ENCODE measurements at regions not wholly inside any gene's neighbourhood (a gene's known extent, or its start where the extent isn't known, plus 50 kb on each side); places are given as distances from the start of the nearest gene placed in this dataset.
"Not testable (repeated sequence)": the region's sequence is repeated elsewhere in the genome, so short reads cannot be mapped to it uniquely, and the experiment has no call there.

DNA sequence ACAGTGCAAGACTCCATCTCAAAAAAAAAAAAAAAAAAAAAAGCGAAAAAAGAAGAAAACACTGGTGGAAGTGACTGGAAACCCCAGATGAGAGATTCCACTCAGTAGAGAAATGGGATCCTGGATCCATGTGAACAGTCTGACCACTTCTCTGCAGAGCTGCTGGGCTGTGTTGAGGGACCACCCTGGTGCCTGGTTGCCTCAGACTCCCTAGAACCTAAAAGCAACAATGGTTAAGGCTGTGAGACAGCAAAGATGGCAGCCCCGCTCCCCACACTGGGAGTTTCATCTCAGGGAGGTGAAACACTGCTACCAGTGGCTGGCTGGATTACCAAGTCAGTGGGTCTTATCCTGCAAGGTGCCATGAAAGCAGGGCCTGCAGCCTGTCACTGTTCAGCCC, 152.8 kb upstream of the ARSJ start:
- Histone ChIP-seq H3K27me3 (ENCODE audit: control insufficient read depth, insufficient read depth, low read length) (no peaks in the 10 kb centered on the region), H3K9ac (ENCODE audit: low read depth, low read length) (no peak overlapping the region), H3K4me1 (ENCODE audit: control insufficient read depth, insufficient read depth, low read length) (peaks cover 8% of the 10 kb centered on the region), H3K4me3 (ENCODE audit: low read depth, low read length) (no peak overlapping the region), H3K27ac (ENCODE audit: low read depth, low read length) (no peak overlapping the region), H3K9me3 (ENCODE audit: control insufficient read depth, insufficient read depth, low read length) (no peaks in the 10 kb centered on the region), H3K36me3 (ENCODE audit: control insufficient read depth, insufficient read depth, low read length) (no peaks in the 10 kb centered on the region)

DNA sequence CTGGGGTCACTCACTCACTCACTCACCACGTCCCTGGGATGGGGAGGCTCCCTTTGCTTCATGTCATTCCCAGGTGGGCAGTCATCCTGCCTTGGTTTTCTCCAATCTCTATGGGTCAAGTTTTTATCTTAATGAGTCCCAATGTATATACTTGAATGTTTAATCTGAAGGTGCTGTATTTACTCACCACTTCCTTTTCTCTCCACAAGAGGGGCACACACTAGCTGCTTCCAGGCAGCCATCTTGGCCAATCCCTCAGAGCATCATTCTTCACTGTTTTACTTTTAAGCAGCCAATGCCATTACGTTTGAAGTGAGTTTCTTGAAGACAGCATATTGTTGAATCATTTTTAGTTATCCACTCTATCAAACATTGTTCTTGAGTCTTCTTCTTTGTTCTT, 153.4 kb upstream of the ARSJ start:
- no peak overlapping the region for H3K27ac ChIP-seq (ENCODE audit: low read depth, low read length)
- no peak overlapping the region for H3K9ac ChIP-seq (ENCODE audit: low read depth, low read length)
- H3K9me3 ChIP-seq (ENCODE audit: control insufficient read depth, insufficient read depth, low read length), result no peaks in the 10 kb centered on the region
- H3K27me3 ChIP-seq (ENCODE audit: control insufficient read depth, insufficient read depth, low read length), result no peaks in the 10 kb centered on the region
- H3K36me3 ChIP-seq (ENCODE audit: control insufficient read depth, insufficient read depth, low read length), result no peaks in the 10 kb centered on the region
- H3K4me1 ChIP-seq (ENCODE audit: control insufficient read depth, insufficient read depth, low read length), result peaks cover 8% of the 10 kb centered on the region
- H3K4me3 ChIP-seq (ENCODE audit: low read depth, low read length), result no peak overlapping the region

DNA sequence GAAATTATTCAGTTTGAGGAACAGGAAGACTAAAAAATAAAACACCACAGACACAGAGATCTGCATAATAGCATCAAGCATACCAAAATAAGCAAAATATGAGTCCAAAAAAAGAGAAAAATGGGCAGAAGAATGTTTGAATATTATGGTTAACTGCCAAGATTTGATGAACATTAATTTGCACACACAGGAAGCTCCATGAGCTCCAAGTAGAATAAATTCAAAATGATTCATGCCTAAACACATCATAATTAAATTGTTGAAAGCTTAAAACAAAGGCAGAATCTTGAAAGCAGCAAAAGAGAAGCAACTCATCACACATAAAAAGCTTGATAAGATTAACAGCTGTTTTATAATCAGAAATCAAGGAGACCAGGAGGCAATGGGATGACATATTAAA, 156.6 kb upstream of the ARSJ start:
- no peaks in the 10 kb centered on the region for H3K9me3 ChIP-seq (ENCODE audit: control insufficient read depth, insufficient read depth, low read length)
- peaks cover 8% of the 10 kb centered on the region for H3K4me1 ChIP-seq (ENCODE audit: control insufficient read depth, insufficient read depth, low read length)
- H3K36me3 ChIP-seq (ENCODE audit: control insufficient read depth, insufficient read depth, low read length), result no peaks in the 10 kb centered on the region
- H3K27me3 ChIP-seq (ENCODE audit: control insufficient read depth, insufficient read depth, low read length), result no peaks in the 10 kb centered on the region
- H3K27ac ChIP-seq (ENCODE audit: low read depth, low read length), result no peak overlapping the region
- H3K4me3 ChIP-seq (ENCODE audit: low read depth, low read length), result no peak overlapping the region
- H3K9ac ChIP-seq (ENCODE audit: low read depth, low read length), result no peak overlapping the region

DNA sequence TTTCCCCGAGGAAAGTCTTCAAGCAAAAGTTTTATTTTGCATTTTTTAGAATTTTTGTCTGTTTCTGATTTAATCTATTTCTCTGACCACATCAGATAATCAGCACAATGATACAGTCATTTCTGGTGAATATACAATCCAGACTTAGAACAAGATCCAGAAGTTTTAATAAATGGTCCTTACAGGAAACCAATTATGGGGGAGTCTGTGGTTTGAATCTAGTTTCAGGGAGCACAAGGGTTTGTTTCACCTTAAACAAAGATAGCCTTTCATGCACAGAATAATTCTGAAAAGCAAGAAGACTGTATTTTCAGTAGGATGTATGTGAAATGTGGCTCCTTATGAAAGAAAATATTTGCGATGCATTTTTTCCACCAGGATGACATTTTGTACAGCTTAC, 158.5 kb upstream of the ARSJ start:
- H3K27me3 ChIP-seq (ENCODE audit: control insufficient read depth, insufficient read depth, low read length), result no peaks in the 10 kb centered on the region
- no peak overlapping the region for H3K4me3 ChIP-seq (ENCODE audit: low read depth, low read length)
- H3K9me3 ChIP-seq (ENCODE audit: control insufficient read depth, insufficient read depth, low read length), result no peaks in the 10 kb centered on the region
- H3K9ac ChIP-seq (ENCODE audit: low read depth, low read length), result no peak overlapping the region
- H3K4me1 ChIP-seq (ENCODE audit: control insufficient read depth, insufficient read depth, low read length), result peaks cover 8% of the 10 kb centered on the region
- no peak overlapping the region for H3K27ac ChIP-seq (ENCODE audit: low read depth, low read length)
- no peaks in the 10 kb centered on the region for H3K36me3 ChIP-seq (ENCODE audit: control insufficient read depth, insufficient read depth, low read length)

DNA sequence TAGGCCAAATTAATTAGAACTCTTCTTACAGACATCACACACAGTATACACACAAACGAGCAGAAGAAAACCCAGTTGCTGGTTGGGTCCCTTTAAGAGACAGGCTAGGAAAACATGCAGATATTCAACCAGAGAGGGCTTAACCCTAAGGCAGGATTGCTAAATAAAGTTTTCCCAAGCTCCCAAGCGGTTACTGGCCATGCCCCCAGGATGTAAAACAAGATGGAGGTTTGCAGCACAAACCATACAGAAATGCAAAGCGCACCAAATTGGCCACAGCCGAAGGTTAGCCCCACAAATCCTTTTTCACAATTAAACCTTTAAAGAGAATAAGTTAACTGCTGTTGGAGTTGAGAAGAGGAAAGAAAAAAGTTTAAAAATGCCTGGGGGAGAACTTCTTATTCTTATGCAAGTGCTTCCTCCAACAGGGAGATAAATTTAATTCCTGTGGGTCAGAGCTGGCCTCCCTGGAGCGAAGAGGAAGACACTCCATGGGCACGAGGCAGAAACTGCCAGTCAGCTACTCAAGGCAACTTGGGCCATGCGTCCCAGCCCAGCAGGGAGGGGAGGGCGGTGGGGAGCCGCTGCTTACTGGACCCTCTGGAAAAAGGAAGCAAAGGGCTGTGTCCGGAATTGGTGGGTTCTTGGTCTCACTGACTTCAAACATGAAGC, 167.6 kb upstream of the ARSJ start:
- H3K27me3 ChIP-seq (ENCODE audit: control insufficient read depth, insufficient read depth, low read length), result no peaks in the 10 kb centered on the region
- H3K36me3 ChIP-seq (ENCODE audit: control insufficient read depth, insufficient read depth, low read length), result no peaks in the 10 kb centered on the region
- no peak overlapping the region for H3K9ac ChIP-seq (ENCODE audit: low read depth, low read length)

DNA sequence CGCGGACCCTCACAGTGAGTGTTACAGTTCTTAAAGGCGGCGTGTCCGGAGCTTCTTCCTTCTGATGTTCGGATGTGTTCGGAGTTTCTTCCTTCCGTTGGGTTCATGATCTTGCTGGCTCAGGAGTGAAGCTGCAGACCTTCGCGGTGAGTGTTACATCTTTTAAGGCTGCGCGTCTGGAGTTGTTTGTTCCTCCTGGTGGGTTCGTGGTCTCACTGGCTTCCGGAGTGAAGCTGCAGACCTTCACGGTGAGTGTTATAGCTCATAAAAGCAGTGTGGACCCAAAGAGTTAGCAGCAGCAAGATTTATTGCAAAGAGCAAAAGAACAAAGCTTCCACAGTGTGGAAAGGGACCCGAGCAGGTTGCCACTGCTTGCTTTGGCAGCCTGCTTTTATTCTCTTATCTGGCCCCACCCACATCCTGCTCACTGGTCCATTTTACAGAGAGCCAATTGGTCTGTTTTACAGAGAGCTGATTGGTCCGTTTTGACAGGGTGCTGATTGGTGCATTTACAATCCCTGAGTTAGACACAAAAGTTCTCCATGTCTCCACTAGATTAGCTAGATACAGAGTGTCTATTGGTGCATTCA, 168.3 kb upstream of the ARSJ start:
- H3K27me3 ChIP-seq (ENCODE audit: control insufficient read depth, insufficient read depth, low read length); H3K4me3 ChIP-seq (ENCODE audit: low read depth, low read length); H3K36me3 ChIP-seq (ENCODE audit: control insufficient read depth, insufficient read depth, low read length); H3K9ac ChIP-seq (ENCODE audit: low read depth, low read length); H3K27ac ChIP-seq (ENCODE audit: low read depth, low read length); H3K9me3 ChIP-seq (ENCODE audit: control insufficient read depth, insufficient read depth, low read length); H3K4me1 ChIP-seq (ENCODE audit: control insufficient read depth, insufficient read depth, low read length): not testable (repeated sequence)

More for the DNA sequence above, 167.6 kb upstream of the ARSJ start:
- no peak overlapping the region for H3K27ac ChIP-seq (ENCODE audit: low read depth, low read length)
- H3K4me3 ChIP-seq (ENCODE audit: low read depth, low read length), result no peak overlapping the region
- no peaks in the 10 kb centered on the region for H3K4me1 ChIP-seq (ENCODE audit: control insufficient read depth, insufficient read depth, low read length)
- H3K9me3 ChIP-seq (ENCODE audit: control insufficient read depth, insufficient read depth, low read length), result no peaks in the 10 kb centered on the region

DNA sequence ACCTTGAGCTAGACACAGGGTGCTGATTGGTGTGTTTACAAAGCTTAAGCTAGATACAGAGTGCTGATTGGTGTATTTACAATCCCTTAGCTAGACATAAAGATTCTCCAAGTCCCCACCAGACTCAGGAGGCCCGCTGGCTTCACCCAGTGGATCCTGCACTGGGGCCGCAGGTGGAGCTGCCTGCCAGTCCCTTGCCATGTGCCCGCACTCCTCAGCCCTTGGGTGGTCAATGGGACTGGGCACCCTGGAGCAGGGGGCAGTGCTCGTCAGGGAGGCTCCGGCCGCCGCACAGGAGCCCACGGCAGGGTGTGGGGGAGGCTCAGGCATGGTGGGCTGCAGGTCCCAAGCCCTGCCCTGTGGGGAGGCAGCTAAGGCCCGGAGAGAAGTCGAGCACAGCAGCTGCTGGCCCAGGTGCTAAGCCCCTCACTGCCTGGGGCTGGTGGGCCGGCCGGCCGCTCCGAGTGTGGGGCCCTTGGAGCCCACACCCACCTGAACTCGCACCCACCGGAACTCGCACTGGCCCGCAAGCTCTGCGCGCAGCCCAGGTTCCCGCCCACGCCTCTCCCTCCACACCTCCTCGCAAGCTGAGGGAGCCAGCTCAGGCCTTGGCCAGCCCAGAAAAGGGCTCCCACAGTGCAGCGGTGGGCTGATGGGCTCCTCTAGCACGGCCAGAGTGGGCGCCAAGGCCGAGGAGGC, 169.1 kb upstream of the ARSJ start:
- H3K27ac ChIP-seq (ENCODE audit: low read depth, low read length); H3K4me3 ChIP-seq (ENCODE audit: low read depth, low read length); H3K9ac ChIP-seq (ENCODE audit: low read depth, low read length); H3K36me3 ChIP-seq (ENCODE audit: control insufficient read depth, insufficient read depth, low read length); H3K4me1 ChIP-seq (ENCODE audit: control insufficient read depth, insufficient read depth, low read length); H3K9me3 ChIP-seq (ENCODE audit: control insufficient read depth, insufficient read depth, low read length); H3K27me3 ChIP-seq (ENCODE audit: control insufficient read depth, insufficient read depth, low read length): not testable (repeated sequence)

DNA sequence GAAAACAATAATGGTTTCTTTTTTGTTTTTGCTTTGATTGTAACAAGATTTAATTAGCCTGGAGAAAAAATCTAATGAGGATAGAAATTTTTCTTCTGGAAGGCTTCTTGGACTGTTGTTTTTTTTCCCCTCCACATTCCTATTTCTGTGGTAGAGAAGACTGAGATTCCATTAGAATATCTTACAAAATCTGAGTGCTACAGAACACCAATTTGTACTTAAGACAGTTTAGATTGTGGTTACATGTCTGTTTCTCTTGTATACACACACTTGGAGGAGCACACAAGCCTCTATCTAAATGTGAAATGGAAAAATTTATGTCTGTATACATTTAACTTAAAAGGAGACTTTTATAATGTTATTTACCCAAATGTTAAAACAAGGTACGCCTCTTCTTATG, 176.9 kb upstream of the ARSJ start:
- H3K4me1 ChIP-seq (ENCODE audit: control insufficient read depth, insufficient read depth, low read length), result 0 out of 2 replicates have a peak, but pooled peaks cover 5% of the 10 kb centered on the region
- no peaks in the 10 kb centered on the region for H3K9me3 ChIP-seq (ENCODE audit: control insufficient read depth, insufficient read depth, low read length)
- H3K4me3 ChIP-seq (ENCODE audit: low read depth, low read length), result no peak overlapping the region
- no peaks in the 10 kb centered on the region for H3K27me3 ChIP-seq (ENCODE audit: control insufficient read depth, insufficient read depth, low read length)
- no peaks in the 10 kb centered on the region for H3K36me3 ChIP-seq (ENCODE audit: control insufficient read depth, insufficient read depth, low read length)
- H3K9ac ChIP-seq (ENCODE audit: low read depth, low read length), result no peak overlapping the region
- H3K27ac ChIP-seq (ENCODE audit: low read depth, low read length), result no peak overlapping the region

DNA sequence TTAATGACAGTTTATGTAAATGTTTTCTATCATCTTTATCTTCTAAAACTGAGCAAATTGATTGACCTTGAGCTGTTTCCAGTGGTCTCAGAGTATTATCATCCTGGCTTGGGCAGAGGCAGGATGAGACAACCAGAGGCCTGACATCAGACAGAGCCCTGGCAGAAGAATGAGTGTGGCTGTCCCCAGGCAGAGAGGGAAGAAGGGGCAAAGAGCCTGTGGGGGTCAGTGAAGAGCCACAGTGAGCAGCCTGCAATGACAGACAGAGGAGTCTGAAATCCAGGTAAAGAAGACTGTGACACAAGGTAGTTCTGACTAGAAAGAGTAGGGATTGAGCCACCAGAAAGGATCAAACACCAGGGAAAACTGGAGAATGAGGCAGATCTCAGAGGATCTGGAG, 182.4 kb upstream of the ARSJ start:
- H3K27me3 ChIP-seq (ENCODE audit: control insufficient read depth, insufficient read depth, low read length), result no peaks in the 10 kb centered on the region
- H3K36me3 ChIP-seq (ENCODE audit: control insufficient read depth, insufficient read depth, low read length), result no peaks in the 10 kb centered on the region
- H3K4me1 ChIP-seq (ENCODE audit: control insufficient read depth, insufficient read depth, low read length), result no peaks in the 10 kb centered on the region
- no peak overlapping the region for H3K4me3 ChIP-seq (ENCODE audit: low read depth, low read length)
- H3K9me3 ChIP-seq (ENCODE audit: control insufficient read depth, insufficient read depth, low read length), result no peaks in the 10 kb centered on the region
- no peak overlapping the region for H3K27ac ChIP-seq (ENCODE audit: low read depth, low read length)
- H3K9ac ChIP-seq (ENCODE audit: low read depth, low read length), result no peak overlapping the region

DNA sequence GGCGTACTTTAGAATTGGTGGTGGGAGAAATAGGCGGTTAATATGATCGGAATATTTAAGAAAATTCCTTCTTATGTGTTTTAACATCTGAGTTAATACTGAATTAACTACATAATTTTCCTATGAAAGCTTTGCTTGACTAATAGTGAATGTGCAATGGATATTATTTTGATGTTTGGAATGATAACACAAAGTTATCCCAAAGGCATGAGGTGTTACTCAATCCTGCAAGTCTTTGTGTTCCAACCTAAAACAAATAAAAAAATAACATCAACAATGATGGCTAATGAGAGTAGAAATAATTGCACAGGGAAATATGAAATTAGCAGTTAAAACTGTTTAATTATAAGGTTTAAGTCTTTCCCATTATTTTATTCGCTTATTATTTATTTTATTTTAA, 183.6 kb upstream of the ARSJ start:
- no peaks in the 10 kb centered on the region for H3K36me3 ChIP-seq (ENCODE audit: control insufficient read depth, insufficient read depth, low read length)
- H3K4me1 ChIP-seq (ENCODE audit: control insufficient read depth, insufficient read depth, low read length), result no peaks in the 10 kb centered on the region
- no peaks in the 10 kb centered on the region for H3K9me3 ChIP-seq (ENCODE audit: control insufficient read depth, insufficient read depth, low read length)
- no peaks in the 10 kb centered on the region for H3K27me3 ChIP-seq (ENCODE audit: control insufficient read depth, insufficient read depth, low read length)
- no peak overlapping the region for H3K4me3 ChIP-seq (ENCODE audit: low read depth, low read length)
- H3K9ac ChIP-seq (ENCODE audit: low read depth, low read length), result no peak overlapping the region
- no peak overlapping the region for H3K27ac ChIP-seq (ENCODE audit: low read depth, low read length)

DNA sequence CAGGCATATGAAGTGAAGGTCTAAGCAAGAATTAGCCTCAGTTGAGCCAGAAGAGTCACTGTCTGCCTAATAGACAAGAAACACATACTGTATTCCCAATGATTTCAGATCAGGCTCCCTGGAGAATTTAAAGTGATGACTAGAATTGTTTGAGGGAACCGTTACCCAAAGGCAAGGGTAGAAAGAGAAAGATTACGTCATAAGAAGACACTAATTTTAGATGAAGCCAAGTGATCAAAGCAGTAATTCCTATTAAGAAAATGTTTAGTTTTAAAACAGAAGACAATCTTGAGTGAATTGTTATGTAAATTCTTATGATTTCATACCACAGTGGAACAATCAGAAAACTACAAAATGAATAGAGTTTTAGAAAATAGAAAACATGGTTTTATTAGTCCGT, 194.5 kb upstream of the ARSJ start:
- Histone ChIP-seq H3K36me3 (ENCODE audit: control insufficient read depth, insufficient read depth, low read length) (no peaks in the 10 kb centered on the region), H3K27ac (ENCODE audit: low read depth, low read length) (no peak overlapping the region), H3K4me1 (ENCODE audit: control insufficient read depth, insufficient read depth, low read length) (no peaks in the 10 kb centered on the region; the same call in 1 of the 2 replicates), H3K9ac (ENCODE audit: low read depth, low read length) (no peak overlapping the region), H3K4me3 (ENCODE audit: low read depth, low read length) (no peak overlapping the region), H3K9me3 (ENCODE audit: control insufficient read depth, insufficient read depth, low read length) (no peaks in the 10 kb centered on the region), H3K27me3 (ENCODE audit: control insufficient read depth, insufficient read depth, low read length) (no peaks in the 10 kb centered on the region)

All from HUES48 (cell line).